HEK293 (cell line): ENCODE measurements at regions not wholly inside any gene's neighbourhood (a gene's known extent, or its start where the extent isn't known, plus 50 kb on each side); places are given as distances from the start of the nearest gene placed in this dataset.

Experiments
- CTCF ChIA-PET: fragments of 350-600 bp; formaldehyde crosslinking; extraction: SDS; loops from one replicate; lab custom pipeline; 2021; ENCODE audit warnings: antibody characterized with exemption; lab: Yijun Ruan, JAX
- POLR2A ChIA-PET: fragments of 300-600 bp; formaldehyde crosslinking; extraction: SDS; loops from one replicate; lab custom pipeline; 2020; ENCODE audit warnings: antibody characterized with exemption, inconsistent platforms; lab: Yijun Ruan, JAX
- H3K27ac ChIP-seq: fragments of 200-500 bp; sonication (Bioruptor generic); 2 replicates; pipeline ENCODE4 v1.5.1; 2014; ENCODE audit warnings: low read depth, low read length, control low read depth, inconsistent platforms; ENCODE audit errors: extremely low read depth
- H3K36me3 ChIP-seq, 2 experiments: fragments of 200-500 bp in 1 of 2; sonication (Bioruptor generic) in 1 of 2; 1 replicate in 1 of 2; 2 replicates in 1 of 2; pipeline ENCODE4 v1.5.1; 2014 to 2017; ENCODE audit warnings: inconsistent platforms in 2 of 2, low read length in 2 of 2; ENCODE audit not compliant: control insufficient read depth in 2 of 2, insufficient read depth in 1 of 2
- H3K4me1 ChIP-seq: fragments of 200-500 bp; sonication (Bioruptor generic); 2 replicates; pipeline ENCODE4 v1.5.1; 2014; ENCODE audit warnings: mild to moderate bottlenecking, low read length, inconsistent platforms; ENCODE audit not compliant: control insufficient read depth, insufficient read depth
- H3K4me3 ChIP-seq: 2 replicates; pipeline ENCODE4 v1.5.1; 2011; ENCODE audit warnings: low read depth, mild to moderate bottlenecking, control low read depth, low read length, moderate library complexity
- H3K9me3 ChIP-seq: fragments of 200-500 bp; sonication (Bioruptor generic); 2 replicates; pipeline ENCODE4 v1.5.1; 2014; ENCODE audit warnings: low read depth, low read length, inconsistent platforms; ENCODE audit not compliant: control insufficient read depth, insufficient read depth
- BCL11A ChIP-seq: fragments of 450-650 bp; formaldehyde crosslinking; IDR thresholded peaks from 2 replicates; pipeline ENCODE4 v1.5.1; 2016; ENCODE audit warnings: low read depth, missing biosample characterization, missing genetic modification characterization
- FEZF1 ChIP-seq: fragments of 450-650 bp; formaldehyde crosslinking; IDR thresholded peaks from 2 replicates; pipeline ENCODE4 v1.5.1; 2016; ENCODE audit warnings: missing biosample characterization, missing genetic modification characterization
- IKZF3 ChIP-seq: fragments of 450-650 bp; IDR thresholded peaks from 2 replicates; pipeline ENCODE4 v1.5.0; 2018; ENCODE audit warnings: missing biosample characterization, mild to moderate bottlenecking, missing genetic modification characterization, moderate library complexity
- KLF8 ChIP-seq: fragments of 450-650 bp; formaldehyde crosslinking; IDR thresholded peaks from 2 replicates; pipeline ENCODE4 v1.5.1; 2016; ENCODE audit warnings: missing biosample characterization, missing genetic modification characterization
- KLF9 ChIP-seq: fragments of 450-650 bp; formaldehyde crosslinking; IDR thresholded peaks from 2 replicates; pipeline ENCODE4 v1.5.1; 2016; ENCODE audit warnings: missing biosample characterization, missing genetic modification characterization, low read depth
- MZF1 ChIP-seq: fragments of 450-650 bp; formaldehyde crosslinking; IDR thresholded peaks from 2 replicates; pipeline ENCODE4 v1.5.1; 2017; ENCODE audit warnings: missing biosample characterization, missing genetic modification characterization, borderline replicate concordance
- OVOL3 ChIP-seq: fragments of 450-650 bp; formaldehyde crosslinking; IDR thresholded peaks from 2 replicates; pipeline ENCODE4 v1.5.1; 2016; ENCODE audit warnings: missing biosample characterization, missing genetic modification characterization
- PRDM1 ChIP-seq: fragments of 450-650 bp; formaldehyde crosslinking; IDR thresholded peaks from 2 replicates; pipeline ENCODE4; 2016; ENCODE audit warnings: missing biosample characterization, missing genetic modification characterization
- SP7 ChIP-seq: fragments of 450-650 bp; formaldehyde crosslinking; IDR thresholded peaks from 2 replicates; pipeline ENCODE4 v1.5.1; 2016; ENCODE audit warnings: missing biosample characterization, missing genetic modification characterization
- ZBTB17 ChIP-seq: fragments of 450-650 bp; formaldehyde crosslinking; IDR thresholded peaks from 2 replicates; pipeline ENCODE4 v1.5.1; 2016; ENCODE audit warnings: missing biosample characterization, missing genetic modification characterization
- ZBTB21 ChIP-seq: fragments of 450-650 bp; formaldehyde crosslinking; IDR thresholded peaks from 2 replicates; pipeline ENCODE4 v1.5.1; 2017; ENCODE audit warnings: missing biosample characterization, missing genetic modification characterization
- ZEB2 ChIP-seq: fragments of 450-650 bp; formaldehyde crosslinking; IDR thresholded peaks from 2 replicates; pipeline ENCODE4 v1.5.1; 2016; ENCODE audit warnings: missing biosample characterization, missing genetic modification characterization
- ZNF157 ChIP-seq: fragments of 450-650 bp; formaldehyde crosslinking; IDR thresholded peaks from 2 replicates; pipeline ENCODE4 v1.5.1; 2016; ENCODE audit warnings: missing biosample characterization, missing genetic modification characterization
- ZNF16 ChIP-seq: fragments of 450-650 bp; formaldehyde crosslinking; IDR thresholded peaks from 2 replicates; pipeline ENCODE4 v1.5.1; 2016; ENCODE audit warnings: low read depth, missing biosample characterization, missing genetic modification characterization
- ZNF24 ChIP-seq: fragments of 450-650 bp; formaldehyde crosslinking; IDR thresholded peaks from 2 replicates; pipeline ENCODE4 v1.5.1; 2016; ENCODE audit warnings: missing biosample characterization, missing genetic modification characterization
- ZNF311 ChIP-seq: fragments of 450-650 bp; formaldehyde crosslinking; IDR thresholded peaks from 2 replicates; pipeline ENCODE4 v1.5.1; 2017; ENCODE audit warnings: missing biosample characterization, missing genetic modification characterization, borderline replicate concordance
- ZNF366 ChIP-seq: fragments of 450-650 bp; formaldehyde crosslinking; conservative IDR thresholded peaks from 2 replicates; pipeline ENCODE4 v1.5.1; 2016; ENCODE audit warnings: missing biosample characterization, missing genetic modification characterization
- ZNF398 ChIP-seq: fragments of 450-650 bp; formaldehyde crosslinking; IDR thresholded peaks from 2 replicates; pipeline ENCODE4 v1.5.1; 2017; ENCODE audit warnings: missing biosample characterization, missing genetic modification characterization
- ZNF426 ChIP-seq: fragments of 450-650 bp; formaldehyde crosslinking; IDR thresholded peaks from 2 replicates; pipeline ENCODE4 v1.5.1; 2017; ENCODE audit warnings: missing biosample characterization, missing genetic modification characterization, mild to moderate bottlenecking, inconsistent platforms, moderate library complexity
- ZNF433 ChIP-seq: fragments of 450-650 bp; formaldehyde crosslinking; IDR thresholded peaks from 2 replicates; pipeline ENCODE4 v1.5.1; 2016; ENCODE audit warnings: missing biosample characterization, missing genetic modification characterization, low read depth
- ZNF501 ChIP-seq: fragments of 450-650 bp; formaldehyde crosslinking; IDR thresholded peaks from 2 replicates; pipeline ENCODE4 v1.5.1; 2016; ENCODE audit warnings: missing biosample characterization, missing genetic modification characterization
- ZNF629 ChIP-seq: fragments of 450-650 bp; formaldehyde crosslinking; IDR thresholded peaks from 2 replicates; pipeline ENCODE4 v1.5.1; 2017; ENCODE audit warnings: missing biosample characterization, missing genetic modification characterization
- ZNF654 ChIP-seq: fragments of 450-650 bp; formaldehyde crosslinking; IDR thresholded peaks from 2 replicates; pipeline ENCODE4 v1.5.1; 2016; ENCODE audit warnings: low read depth, missing biosample characterization, missing genetic modification characterization
- ZNF843 ChIP-seq: fragments of 450-650 bp; formaldehyde crosslinking; IDR thresholded peaks from 2 replicates; pipeline ENCODE4 v1.5.1; 2016; ENCODE audit warnings: missing biosample characterization, missing genetic modification characterization
- ZXDB ChIP-seq: fragments of 450-650 bp; formaldehyde crosslinking; IDR thresholded peaks from 2 replicates; pipeline ENCODE4 v1.5.1; 2016; ENCODE audit warnings: missing biosample characterization, missing genetic modification characterization
- TF ChIP-seq, protein P1 (sequence below): fragments of 450-650 bp; formaldehyde crosslinking; IDR thresholded peaks from 2 replicates; pipeline ENCODE4 v1.5.1; 2016; ENCODE audit warnings: missing biosample characterization, missing genetic modification characterization, borderline replicate concordance

GRCh38 chr5:125411071-125411743 lies 664.8 kb upstream of the ZNF608 start:
- ChIA-PET POLR2A (interaction anchor here (0.7 to 3.6 kb wide), 6 partner anchors 9 to 750 kb away, joined by 3 to 19 read pairs (median 3); partner anchors contain the start of gene ZNF608), CTCF (interaction anchor here (0.6 to 1.6 kb wide), 8 partner anchors 14 to 816 kb away, joined by 3 to 5 read pairs (median 3); no protein-coding TSS in a partner anchor)
- Histone ChIP-seq H3K4me1 (peaks cover 36% of the 10 kb centered on the region), H3K27ac (peak overlapping the region; percentile 89), H3K9me3 (no peaks in the 10 kb centered on the region), H3K36me3 (no peaks in the 10 kb centered on the region), H3K4me3 (no peak overlapping the region)
- TF ChIP-seq PRDM1 (tag by site-specific recombination): peak; percentile 74; the same call in 1 of the 2 replicates
- peak; percentile 43; the same call in 1 of the 2 replicates for TF ChIP-seq ZNF843 (tag by site-specific recombination)
- TF ChIP-seq ZNF433 (tag by site-specific recombination): no peak
- peak; percentile 62 for TF ChIP-seq IKZF3
- 0 out of 2 replicates have a peak, but pooled peaks have one; percentile 7 for TF ChIP-seq ZBTB21 (tag by site-specific recombination)
- TF ChIP-seq ZNF16 (tag by site-specific recombination): no peak
- TF ChIP-seq ZNF24 (tag by site-specific recombination): 0 out of 2 replicates have a peak, but pooled peaks have one; percentile 3
- TF ChIP-seq ZNF366 (tag by site-specific recombination): 0 out of 2 replicates have a peak, but pooled peaks have one; percentile 66
- TF ChIP-seq ZNF311 (tag by site-specific recombination): no peak
- no peak for TF ChIP-seq OVOL3 (tag by site-specific recombination)
- peak; percentile 25; the same call in 1 of the 2 replicates for TF ChIP-seq FEZF1 (tag by site-specific recombination)
- no peak for TF ChIP-seq ZNF426 (tag by site-specific recombination)
- 0 out of 2 replicates have a peak, but pooled peaks have one; percentile 2 for TF ChIP-seq BCL11A (tag by site-specific recombination)
- TF ChIP-seq ZNF629 (tag by site-specific recombination): 0 out of 2 replicates have a peak, but pooled peaks have one; percentile 23
- TF ChIP-seq KLF8 (tag by site-specific recombination): 0 out of 2 replicates have a peak, but pooled peaks have one; percentile 11
- peak; percentile 55; the same call in 1 of the 2 replicates for TF ChIP-seq SP7 (tag by site-specific recombination)
- no peak for TF ChIP-seq ZNF157
- peak; percentile 58 for TF ChIP-seq ZBTB17
- TF ChIP-seq ZEB2: peak; percentile 58; the same call in 1 of the 2 replicates
- no peak for TF ChIP-seq ZNF501 (tag by site-specific recombination)
- peak; percentile 86 for TF ChIP-seq MZF1 (tag by site-specific recombination)
- TF ChIP-seq ZNF398: no peak
- TF ChIP-seq, protein P1, sequence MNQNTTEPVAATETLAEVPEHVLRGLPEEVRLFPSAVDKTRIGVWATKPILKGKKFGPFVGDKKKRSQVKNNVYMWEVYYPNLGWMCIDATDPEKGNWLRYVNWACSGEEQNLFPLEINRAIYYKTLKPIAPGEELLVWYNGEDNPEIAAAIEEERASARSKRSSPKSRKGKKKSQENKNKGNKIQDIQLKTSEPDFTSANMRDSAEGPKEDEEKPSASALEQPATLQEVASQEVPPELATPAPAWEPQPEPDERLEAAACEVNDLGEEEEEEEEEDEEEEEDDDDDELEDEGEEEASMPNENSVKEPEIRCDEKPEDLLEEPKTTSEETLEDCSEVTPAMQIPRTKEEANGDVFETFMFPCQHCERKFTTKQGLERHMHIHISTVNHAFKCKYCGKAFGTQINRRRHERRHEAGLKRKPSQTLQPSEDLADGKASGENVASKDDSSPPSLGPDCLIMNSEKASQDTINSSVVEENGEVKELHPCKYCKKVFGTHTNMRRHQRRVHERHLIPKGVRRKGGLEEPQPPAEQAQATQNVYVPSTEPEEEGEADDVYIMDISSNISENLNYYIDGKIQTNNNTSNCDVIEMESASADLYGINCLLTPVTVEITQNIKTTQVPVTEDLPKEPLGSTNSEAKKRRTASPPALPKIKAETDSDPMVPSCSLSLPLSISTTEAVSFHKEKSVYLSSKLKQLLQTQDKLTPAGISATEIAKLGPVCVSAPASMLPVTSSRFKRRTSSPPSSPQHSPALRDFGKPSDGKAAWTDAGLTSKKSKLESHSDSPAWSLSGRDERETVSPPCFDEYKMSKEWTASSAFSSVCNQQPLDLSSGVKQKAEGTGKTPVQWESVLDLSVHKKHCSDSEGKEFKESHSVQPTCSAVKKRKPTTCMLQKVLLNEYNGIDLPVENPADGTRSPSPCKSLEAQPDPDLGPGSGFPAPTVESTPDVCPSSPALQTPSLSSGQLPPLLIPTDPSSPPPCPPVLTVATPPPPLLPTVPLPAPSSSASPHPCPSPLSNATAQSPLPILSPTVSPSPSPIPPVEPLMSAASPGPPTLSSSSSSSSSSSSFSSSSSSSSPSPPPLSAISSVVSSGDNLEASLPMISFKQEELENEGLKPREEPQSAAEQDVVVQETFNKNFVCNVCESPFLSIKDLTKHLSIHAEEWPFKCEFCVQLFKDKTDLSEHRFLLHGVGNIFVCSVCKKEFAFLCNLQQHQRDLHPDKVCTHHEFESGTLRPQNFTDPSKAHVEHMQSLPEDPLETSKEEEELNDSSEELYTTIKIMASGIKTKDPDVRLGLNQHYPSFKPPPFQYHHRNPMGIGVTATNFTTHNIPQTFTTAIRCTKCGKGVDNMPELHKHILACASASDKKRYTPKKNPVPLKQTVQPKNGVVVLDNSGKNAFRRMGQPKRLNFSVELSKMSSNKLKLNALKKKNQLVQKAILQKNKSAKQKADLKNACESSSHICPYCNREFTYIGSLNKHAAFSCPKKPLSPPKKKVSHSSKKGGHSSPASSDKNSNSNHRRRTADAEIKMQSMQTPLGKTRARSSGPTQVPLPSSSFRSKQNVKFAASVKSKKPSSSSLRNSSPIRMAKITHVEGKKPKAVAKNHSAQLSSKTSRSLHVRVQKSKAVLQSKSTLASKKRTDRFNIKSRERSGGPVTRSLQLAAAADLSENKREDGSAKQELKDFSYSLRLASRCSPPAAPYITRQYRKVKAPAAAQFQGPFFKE (tag by site-specific recombination): no peak
- TF ChIP-seq ZNF654 (tag by site-specific recombination): 0 out of 2 replicates have a peak, but pooled peaks have one; percentile 2
- no peak for TF ChIP-seq KLF9 (tag by site-specific recombination)
- peak; percentile 44; the same call in 1 of the 2 replicates for TF ChIP-seq ZXDB
